ENCODE measurements at regions not wholly inside any gene's neighbourhood (a gene's known extent, or its start where the extent isn't known, plus 50 kb on each side); places are given as distances from the start of the nearest gene placed in this dataset.
A peak's percentile ranks its signal among the peaks of the same experiment; 100 is the strongest.

GRCh38 chr6:18784794-18785193 is 397.6 kb downstream of the RNF144B start:
- DNase-seq (ENCODE audit: low spot score in 2 of 2) (no peak), ATAC-seq (no peak)
- H3K9me3 Mint-ChIP-seq = peaks cover 18 to 27% of the 10 kb centered on the region in 2 donors

GRCh38 chr6:18785810-18786490 is 398.8 kb downstream of the RNF144B start:
- ATAC-seq = no peak
- no peak for DNase-seq (ENCODE audit: low spot score in 2 of 2)
- H3K36me3 Mint-ChIP-seq = no peaks in the 10 kb centered on the region

More at GRCh38 chr6:18784794-18785193, 397.6 kb downstream of the RNF144B start:
- Mint-ChIP-seq H3K27ac (no peak overlapping the region), H3K36me3 (no peaks in the 10 kb centered on the region)

GRCh38 chr6:18792866-18793265 is 405.7 kb downstream of the RNF144B start:
- peaks cover 20 to 44% of the 10 kb centered on the region in 2 donors for H3K9me3 Mint-ChIP-seq
- no peak overlapping the region for H3K27ac Mint-ChIP-seq
- ATAC-seq (no peak), DNase-seq (ENCODE audit: low spot score in 2 of 2) (no peak)
- peaks cover 0 to 6% of the 10 kb centered on the region in 2 donors for H3K36me3 Mint-ChIP-seq

More at GRCh38 chr6:18785810-18786490, 398.8 kb downstream of the RNF144B start:
- H3K9me3 Mint-ChIP-seq = peaks cover 18 to 27% of the 10 kb centered on the region in 2 donors
- no peak overlapping the region for H3K27ac Mint-ChIP-seq

- peaks cover 0 to 6% of the 10 kb centered on the region in 2 donors for H3K36me3 Mint-ChIP-seq
- no peak overlapping the region for H3K27ac Mint-ChIP-seq
- no peak for ATAC-seq
- H3K9me3 Mint-ChIP-seq = peaks cover 32 to 50% of the 10 kb centered on the region in 2 donors
- DNase-seq (ENCODE audit: low spot score in 2 of 2) = no peak
Observed at GRCh38 chr6:18795726-18796125, 408.6 kb downstream of the RNF144B start.

GRCh38 chr6:18820725-18821124 is 433.6 kb downstream of the RNF144B start:
- DNase-seq (ENCODE audit: low spot score in 2 of 2) (no peak), ATAC-seq (no peak)
- Mint-ChIP-seq H3K9me3 (peaks cover 29 to 33% of the 10 kb centered on the region in 2 donors), H3K27ac (no peak overlapping the region), H3K36me3 (peaks cover 8 to 14% of the 10 kb centered on the region in 2 donors)

GRCh38 chr6:18823782-18824386 is 436.7 kb downstream of the RNF144B start:
- no peak for ATAC-seq
- Mint-ChIP-seq H3K27ac (peak overlapping the region in 1 of 2 donors; percentile 66), H3K36me3 (peaks cover 8 to 24% of the 10 kb centered on the region in 2 donors), H3K9me3 (peaks cover 39 to 43% of the 10 kb centered on the region in 2 donors)
- DNase-seq (ENCODE audit: low spot score in 2 of 2) = peak in 1 of 2 donors; percentile 69

GRCh38 chr6:18829272-18829870 is 442.2 kb downstream of the RNF144B start:
- DNase-seq (ENCODE audit: low spot score in 2 of 2) = no peak
- Mint-ChIP-seq H3K9me3 (peaks cover 24 to 25% of the 10 kb centered on the region in 2 donors), H3K36me3 (peaks cover 0 to 16% of the 10 kb centered on the region in 2 donors), H3K27ac (no peak overlapping the region)
- no peak for ATAC-seq

- Mint-ChIP-seq H3K9me3 (peaks cover 4 to 5% of the 10 kb centered on the region in 2 donors), H3K27ac (no peak overlapping the region), H3K36me3 (no peaks in the 10 kb centered on the region)
- ATAC-seq (no peak), DNase-seq (ENCODE audit: low spot score in 2 of 2) (no peak)
Observed at GRCh38 chr6:18835976-18836375, 448.8 kb downstream of the RNF144B start.

- ATAC-seq (no peak), DNase-seq (ENCODE audit: low spot score in 2 of 2) (no peak)
- peaks cover 3% of the 10 kb centered on the region in 2 donors for H3K9me3 Mint-ChIP-seq
- no peaks in the 10 kb centered on the region for H3K36me3 Mint-ChIP-seq
- no peak overlapping the region for H3K27ac Mint-ChIP-seq
Observed at GRCh38 chr6:18837013-18837412, 449.9 kb downstream of the RNF144B start.

GRCh38 chr6:18842534-18842933 is 455.4 kb downstream of the RNF144B start:
- no peak for ATAC-seq
- Mint-ChIP-seq H3K36me3 (no peaks in the 10 kb centered on the region), H3K27ac (no peak overlapping the region), H3K9me3 (peaks cover 7 to 12% of the 10 kb centered on the region in 2 donors)
- DNase-seq (ENCODE audit: low spot score in 2 of 2) = no peak

- Mint-ChIP-seq H3K36me3 (no peaks in the 10 kb centered on the region), H3K27ac (no peak overlapping the region), H3K9me3 (peaks cover 12 to 18% of the 10 kb centered on the region in 2 donors)
- DNase-seq (ENCODE audit: low spot score in 2 of 2) (no peak), ATAC-seq (no peak)
Observed at GRCh38 chr6:18845896-18846295, 458.7 kb downstream of the RNF144B start.

- no peak for ATAC-seq
- H3K27ac Mint-ChIP-seq = no peak overlapping the region
Observed at GRCh38 chr6:18846327-18846726, 459.2 kb downstream of the RNF144B start.

GRCh38 chr6:18861204-18861603 is 474.1 kb downstream of the RNF144B start:
- H3K9me3 Mint-ChIP-seq = peaks cover 21 to 22% of the 10 kb centered on the region in 2 donors
- H3K36me3 Mint-ChIP-seq = no peaks in the 10 kb centered on the region
- ATAC-seq = no peak
- no peak overlapping the region for H3K27ac Mint-ChIP-seq
- DNase-seq (ENCODE audit: low spot score in 2 of 2) = no peak

More at GRCh38 chr6:18846327-18846726, 459.2 kb downstream of the RNF144B start:
- Mint-ChIP-seq H3K9me3 (peaks cover 12 to 18% of the 10 kb centered on the region in 2 donors), H3K36me3 (no peaks in the 10 kb centered on the region)
- no peak for DNase-seq (ENCODE audit: low spot score in 2 of 2)

- H3K27ac Mint-ChIP-seq = no peak overlapping the region
- ATAC-seq = no peak
- no peaks in the 10 kb centered on the region for H3K36me3 Mint-ChIP-seq
- H3K9me3 Mint-ChIP-seq = peaks cover 6 to 16% of the 10 kb centered on the region in 2 donors
- no peak for DNase-seq (ENCODE audit: low spot score in 2 of 2)
Observed at GRCh38 chr6:18883268-18883667, 496.1 kb downstream of the RNF144B start.

- Mint-ChIP-seq H3K36me3 (no peaks in the 10 kb centered on the region), H3K27ac (no peak overlapping the region), H3K9me3 (peaks cover 6 to 16% of the 10 kb centered on the region in 2 donors)
- DNase-seq (ENCODE audit: low spot score in 2 of 2) (no peak), ATAC-seq (no peak)
Observed at GRCh38 chr6:18883851-18884250, 496.7 kb downstream of the RNF144B start.

- DNase-seq (ENCODE audit: low spot score in 2 of 2) (no peak), ATAC-seq (no peak)
- no peaks in the 10 kb centered on the region for H3K36me3 Mint-ChIP-seq
- H3K9me3 Mint-ChIP-seq = no peaks in the 10 kb centered on the region
- H3K27ac Mint-ChIP-seq = no peak overlapping the region
Observed at GRCh38 chr6:18893540-18894269, 506.6 kb downstream of the RNF144B start.

- DNase-seq (ENCODE audit: low spot score in 2 of 2) = no peak
- no peaks in the 10 kb centered on the region for H3K36me3 Mint-ChIP-seq
- ATAC-seq = no peak
- H3K9me3 Mint-ChIP-seq = peaks cover 6 to 8% of the 10 kb centered on the region in 2 donors
- no peak overlapping the region for H3K27ac Mint-ChIP-seq
Observed at GRCh38 chr6:18897350-18897749, 510.2 kb downstream of the RNF144B start.

All from activated naive CD4-positive, alpha-beta T cell treated with anti-CD3 and anti-CD28 coated beads, Interleukin-2, amount 50 U/mL, for 72 hours (primary cell).